OCI-LY1 (cell line): ENCODE measurements at regions not wholly inside any gene's neighbourhood (a gene's known extent, or its start where the extent isn't known, plus 50 kb on each side); places are given as distances from the start of the nearest gene placed in this dataset.

Experiments
- H2AFZ ChIP-seq: fragments of 200-600 bp; sonication (generic), shearing (Covaris generic); 2 replicates; pipeline ENCODE4 v1.6.0; 2014; ENCODE audit warnings: antibody characterized with exemption, mild to moderate bottlenecking, low read length
- H3F3A ChIP-seq: fragments of 200-600 bp; sonication (generic), shearing (Covaris generic); 2 replicates; pipeline ENCODE4 v1.6.0; 2014; ENCODE audit warnings: mild to moderate bottlenecking, antibody characterized with exemption, low read length, moderate library complexity; ENCODE audit not compliant: insufficient read depth
- H3K27ac ChIP-seq: fragments of 200-600 bp; sonication (generic); 2 replicates; pipeline ENCODE4 v1.5.1; 2014; ENCODE audit warnings: low read length, mixed run types, mild to moderate bottlenecking, low read depth; ENCODE audit not compliant: poor library complexity, severe bottlenecking
- H3K27me3 ChIP-seq: fragments of 200-600 bp; sonication (generic); 2 replicates; pipeline ENCODE4 v1.6.0; 2014; ENCODE audit warnings: antibody characterized with exemption, mild to moderate bottlenecking, low read length, moderate library complexity; ENCODE audit not compliant: insufficient read depth
- H3K36me3 ChIP-seq: fragments of 200-600 bp; sonication (generic); 2 replicates; pipeline ENCODE4 v1.6.1; 2014; ENCODE audit warnings: mild to moderate bottlenecking, antibody characterized with exemption, low read length, moderate library complexity, mixed read lengths; ENCODE audit not compliant: insufficient read depth
- H3K4me1 ChIP-seq: fragments of 200-600 bp; sonication (generic); 2 replicates; pipeline ENCODE4 v1.5.1; 2014; ENCODE audit warnings: mild to moderate bottlenecking, low read length, moderate library complexity; ENCODE audit not compliant: insufficient read depth, severe bottlenecking
- H3K4me2 ChIP-seq: fragments of 200-600 bp; sonication (generic), shearing (Covaris generic); 2 replicates; pipeline ENCODE4 v1.6.1; 2014; ENCODE audit warnings: low read length
- H3K4me3 ChIP-seq: fragments of 200-600 bp; sonication (generic); 2 replicates; pipeline ENCODE4 v1.5.1; 2014; ENCODE audit warnings: low read length, low read depth, mild to moderate bottlenecking, mixed read lengths; ENCODE audit not compliant: poor library complexity, severe bottlenecking
- H3K79me2 ChIP-seq: fragments of 200-600 bp; shearing (Covaris generic); 2 replicates; pipeline ENCODE4 v1.6.1; 2016; ENCODE audit warnings: mixed run types, low read length, mixed read lengths; ENCODE audit not compliant: insufficient read depth
- H3K9ac ChIP-seq: fragments of 200-600 bp; sonication (generic), shearing (Covaris generic); 2 replicates; pipeline ENCODE4 v1.6.1; 2014; ENCODE audit warnings: mild to moderate bottlenecking, low read length, mixed read lengths
- H3K9me2 ChIP-seq: fragments of 200-600 bp; sonication (generic), shearing (Covaris generic); 2 replicates; pipeline ENCODE4 v1.6.1; 2014; ENCODE audit warnings: low read depth, mild to moderate bottlenecking, low read length, mixed read lengths
- H3K9me3 ChIP-seq: fragments of 200-600 bp; shearing (Covaris generic); 2 replicates; pipeline ENCODE4 v1.6.1; 2014; ENCODE audit warnings: low read length, mixed read lengths
- H4K20me1 ChIP-seq: fragments of 200-600 bp; sonication (generic), shearing (Covaris generic); 2 replicates; pipeline ENCODE4 v1.6.0; 2016; ENCODE audit warnings: mild to moderate bottlenecking, low read length; ENCODE audit not compliant: insufficient read depth
- CTCF ChIP-seq: fragments of 200-600 bp; sonication (generic), shearing (Covaris generic); IDR thresholded peaks from 2 replicates; pipeline ENCODE4 v1.5.1; 2017; ENCODE audit warnings: mild to moderate bottlenecking, antibody characterized with exemption, low read length, moderate library complexity, mixed read lengths
- EZH2 ChIP-seq: fragments of 200-600 bp; sonication (generic), shearing (Covaris generic); IDR thresholded peaks from 2 replicates; pipeline ENCODE4 v1.8.0; 2017; ENCODE audit warnings: borderline replicate concordance, mixed run types, mild to moderate bottlenecking, antibody characterized with exemption, low read length, moderate library complexity, mixed read lengths

GRCh38 chr10:36669615-36670352, 455.6 kb upstream of the ANKRD30A start:
- Histone ChIP-seq H3K36me3 (no peaks in the 10 kb centered on the region), H3K4me1 (no peaks in the 10 kb centered on the region), H3K27me3 (no peaks in the 10 kb centered on the region), H3F3A (no peaks in the 10 kb centered on the region), H3K79me2 (no peaks in the 10 kb centered on the region), H3K27ac (no peak overlapping the region), H3K4me3 (no peak overlapping the region), H3K9ac (no peak overlapping the region), H3K9me3 (no peaks in the 10 kb centered on the region), H4K20me1 (no peaks in the 10 kb centered on the region), H3K4me2 (no peak overlapping the region), H3K9me2 (no peaks in the 10 kb centered on the region), H2AFZ (no peak overlapping the region)
- TF ChIP-seq CTCF: no peak
- no peak for TF ChIP-seq EZH2

GRCh38 chr10:36666451-36666850, 458.9 kb upstream of the ANKRD30A start:
- no peak for TF ChIP-seq CTCF
- TF ChIP-seq EZH2: no peak
- Histone ChIP-seq H3K4me2 (no peak overlapping the region), H3K9me3 (no peaks in the 10 kb centered on the region), H3K36me3 (no peaks in the 10 kb centered on the region), H3K9me2 (no peaks in the 10 kb centered on the region), H3K9ac (no peak overlapping the region), H3F3A (no peaks in the 10 kb centered on the region), H3K4me3 (no peak overlapping the region), H4K20me1 (no peaks in the 10 kb centered on the region), H3K27ac (no peak overlapping the region), H3K79me2 (no peaks in the 10 kb centered on the region), H3K4me1 (no peaks in the 10 kb centered on the region), H3K27me3 (no peaks in the 10 kb centered on the region), H2AFZ (no peak overlapping the region)

- H3K9me2 ChIP-seq: no peaks in the 10 kb centered on the region
- H2AFZ ChIP-seq: no peak overlapping the region
- H3K4me1 ChIP-seq: no peaks in the 10 kb centered on the region
- no peaks in the 10 kb centered on the region for H3K36me3 ChIP-seq
- H3K9me3 ChIP-seq: no peaks in the 10 kb centered on the region
- no peaks in the 10 kb centered on the region for H4K20me1 ChIP-seq
- TF ChIP-seq CTCF (no peak), EZH2 (no peak)
- H3K79me2 ChIP-seq: no peaks in the 10 kb centered on the region
- no peak overlapping the region for H3K27ac ChIP-seq
- no peak overlapping the region for H3K9ac ChIP-seq
- no peaks in the 10 kb centered on the region for H3K27me3 ChIP-seq
- H3F3A ChIP-seq: no peaks in the 10 kb centered on the region
- H3K4me2 ChIP-seq: no peak overlapping the region
- no peak overlapping the region for H3K4me3 ChIP-seq
These were observed 462.8 kb upstream of the ANKRD30A start for GRCh38 chr10:36662571-36662970.
